KMS-11 (cell line): ENCODE measurements at regions not wholly inside any gene's neighbourhood (a gene's known extent, or its start where the extent isn't known, plus 50 kb on each side); places are given as distances from the start of the nearest gene placed in this dataset.

ENCODE experiments used
- H2AFZ ChIP-seq: fragments of 200-600 bp; sonication (generic); 2 replicates; pipeline ENCODE4 v1.6.1; 2016; ENCODE audit warnings: antibody characterized with exemption, mixed run types, low read depth
- H3K27ac ChIP-seq: fragments of 200-600 bp; sonication (generic); 2 replicates; pipeline ENCODE4 v1.6.1; 2016; ENCODE audit warnings: mild to moderate bottlenecking, mixed run types
- H3K27me3 ChIP-seq: fragments of 200-600 bp; sonication (generic); 2 replicates; pipeline ENCODE4 v1.6.1; 2017; ENCODE audit warnings: mild to moderate bottlenecking, low read depth, mixed run types, moderate library complexity; ENCODE audit not compliant: insufficient read depth
- H3K36me3 ChIP-seq: fragments of 200-600 bp; sonication (generic); 2 replicates; pipeline ENCODE4 v1.6.1; 2017; ENCODE audit warnings: mild to moderate bottlenecking, mixed run types; ENCODE audit not compliant: insufficient read depth
- H3K4me1 ChIP-seq: fragments of 200-600 bp; sonication (generic); 2 replicates; pipeline ENCODE4 v1.6.1; 2016; ENCODE audit warnings: mild to moderate bottlenecking, low read depth, mixed run types; ENCODE audit not compliant: poor library complexity, severe bottlenecking
- H3K4me2 ChIP-seq: fragments of 200-600 bp; sonication (generic); 2 replicates; pipeline ENCODE4 v1.7.0; 2016; ENCODE audit warnings: mild to moderate bottlenecking, mixed run types
- H3K4me3 ChIP-seq: fragments of 200-600 bp; sonication (generic); IDR thresholded peaks from 2 replicates; pipeline ENCODE4 v1.6.1; 2017; ENCODE audit warnings: low read depth, low read length, mixed read lengths; ENCODE audit not compliant: insufficient read depth
- H3K79me2 ChIP-seq: fragments of 200-600 bp; sonication (generic); 2 replicates; pipeline ENCODE4 v1.6.1; 2016; ENCODE audit warnings: low read depth, mixed run types; ENCODE audit not compliant: insufficient read depth
- H3K9ac ChIP-seq: fragments of 200-600 bp; sonication (generic); 2 replicates; pipeline ENCODE4 v1.6.1; 2016; ENCODE audit warnings: mild to moderate bottlenecking, mixed run types
- H4K20me1 ChIP-seq: fragments of 200-600 bp; sonication (generic); 2 replicates; pipeline ENCODE4 v1.6.1; 2016; ENCODE audit warnings: mild to moderate bottlenecking, mixed run types; ENCODE audit not compliant: insufficient read depth
- TF ChIP-seq, protein P1 (sequence below): fragments of 200-600 bp; sonication (generic); conservative IDR thresholded peaks from 2 replicates; pipeline ENCODE4 v1.6.1; 2017; ENCODE audit warnings: low read depth, mild to moderate bottlenecking, antibody characterized with exemption, low read length, moderate library complexity, mixed read lengths

- no peaks in the 10 kb centered on the region for H4K20me1 ChIP-seq
- H2AFZ ChIP-seq: no peak overlapping the region
- H3K4me2 ChIP-seq: no peak overlapping the region
- H3K79me2 ChIP-seq: no peaks in the 10 kb centered on the region
- no peak overlapping the region for H3K9ac ChIP-seq
- no peaks in the 10 kb centered on the region for H3K36me3 ChIP-seq
- no peaks in the 10 kb centered on the region for H3K27me3 ChIP-seq
- H3K4me1 ChIP-seq: no peaks in the 10 kb centered on the region
- TF ChIP-seq, protein P1, sequence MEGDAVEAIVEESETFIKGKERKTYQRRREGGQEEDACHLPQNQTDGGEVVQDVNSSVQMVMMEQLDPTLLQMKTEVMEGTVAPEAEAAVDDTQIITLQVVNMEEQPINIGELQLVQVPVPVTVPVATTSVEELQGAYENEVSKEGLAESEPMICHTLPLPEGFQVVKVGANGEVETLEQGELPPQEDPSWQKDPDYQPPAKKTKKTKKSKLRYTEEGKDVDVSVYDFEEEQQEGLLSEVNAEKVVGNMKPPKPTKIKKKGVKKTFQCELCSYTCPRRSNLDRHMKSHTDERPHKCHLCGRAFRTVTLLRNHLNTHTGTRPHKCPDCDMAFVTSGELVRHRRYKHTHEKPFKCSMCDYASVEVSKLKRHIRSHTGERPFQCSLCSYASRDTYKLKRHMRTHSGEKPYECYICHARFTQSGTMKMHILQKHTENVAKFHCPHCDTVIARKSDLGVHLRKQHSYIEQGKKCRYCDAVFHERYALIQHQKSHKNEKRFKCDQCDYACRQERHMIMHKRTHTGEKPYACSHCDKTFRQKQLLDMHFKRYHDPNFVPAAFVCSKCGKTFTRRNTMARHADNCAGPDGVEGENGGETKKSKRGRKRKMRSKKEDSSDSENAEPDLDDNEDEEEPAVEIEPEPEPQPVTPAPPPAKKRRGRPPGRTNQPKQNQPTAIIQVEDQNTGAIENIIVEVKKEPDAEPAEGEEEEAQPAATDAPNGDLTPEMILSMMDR: no peak
- no peak overlapping the region for H3K27ac ChIP-seq
- H3K4me3 ChIP-seq: no peak overlapping the region
Observed at GRCh38 chr16:63617047-63617989, 1504.5 kb downstream of the CDH11 start.

DNA sequence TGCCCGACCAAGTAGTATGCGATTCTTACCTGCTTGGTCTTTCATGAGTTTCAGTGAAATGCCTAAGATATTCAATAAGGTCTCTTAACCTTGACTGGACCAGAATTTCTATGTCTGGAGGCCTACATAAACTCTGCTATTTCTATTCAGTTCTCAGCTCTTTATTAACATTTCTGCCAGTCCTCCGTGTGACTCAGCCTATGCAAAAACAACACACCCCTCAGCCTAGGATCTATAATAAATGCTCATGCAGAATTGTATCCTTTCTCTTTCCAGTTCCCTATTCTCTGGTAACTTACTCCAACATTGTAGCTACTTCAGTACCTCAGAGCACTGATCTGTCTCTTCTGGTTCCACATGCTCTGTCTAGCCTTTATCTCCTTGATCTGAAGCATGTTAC lies 1507.4 kb downstream of the CDH11 start:
- H3K4me2 ChIP-seq: no peak overlapping the region
- no peaks in the 10 kb centered on the region for H4K20me1 ChIP-seq
- TF ChIP-seq, protein P1: no peak
- no peak overlapping the region for H2AFZ ChIP-seq
- no peak overlapping the region for H3K4me3 ChIP-seq
- no peaks in the 10 kb centered on the region for H3K79me2 ChIP-seq
- no peak overlapping the region for H3K9ac ChIP-seq
- no peak overlapping the region for H3K27ac ChIP-seq
- H3K36me3 ChIP-seq: no peaks in the 10 kb centered on the region
- no peaks in the 10 kb centered on the region for H3K27me3 ChIP-seq
- H3K4me1 ChIP-seq: no peaks in the 10 kb centered on the region

GRCh38 chr16:63613701-63614100 lies 1508.2 kb downstream of the CDH11 start:
- no peak overlapping the region for H3K4me3 ChIP-seq
- no peaks in the 10 kb centered on the region for H3K79me2 ChIP-seq

GRCh38 chr16:63612462-63613227 lies 1509.2 kb downstream of the CDH11 start:
- Histone ChIP-seq H3K4me1 (no peaks in the 10 kb centered on the region), H3K9ac (no peak overlapping the region), H3K36me3 (no peaks in the 10 kb centered on the region), H4K20me1 (no peaks in the 10 kb centered on the region), H3K27ac (no peak overlapping the region), H3K79me2 (no peaks in the 10 kb centered on the region), H3K4me2 (no peak overlapping the region), H3K4me3 (no peak overlapping the region), H3K27me3 (no peaks in the 10 kb centered on the region), H2AFZ (no peak overlapping the region)
- TF ChIP-seq, protein P1: no peak

More at GRCh38 chr16:63613701-63614100, 1508.2 kb downstream of the CDH11 start:
- Histone ChIP-seq H3K27me3 (no peaks in the 10 kb centered on the region), H2AFZ (no peak overlapping the region), H3K4me2 (no peak overlapping the region), H4K20me1 (no peaks in the 10 kb centered on the region), H3K36me3 (no peaks in the 10 kb centered on the region), H3K9ac (no peak overlapping the region), H3K27ac (no peak overlapping the region), H3K4me1 (no peaks in the 10 kb centered on the region)
- TF ChIP-seq, protein P1: no peak
